Coronary artery (tissue), 2 donors: ENCODE measurements at regions not wholly inside any gene's neighbourhood (a gene's known extent, or its start where the extent isn't known, plus 50 kb on each side); places are given as distances from the start of the nearest gene placed in this dataset.

Source experiments
- DNase-seq: peaks from one replicate; pipeline ENCODE4 v3.0.0-alpha.2; 2017; ENCODE audit warnings: low spot score
- H3K27ac ChIP-seq, 2 donors: fragments of 200-600 bp; sonication (generic); one replicate each; pipeline ENCODE4 v1.5.1; 2016 to 2019
- H3K4me3 ChIP-seq: fragments of 200-600 bp; sonication (generic); 2 replicates; pipeline ENCODE4 v1.5.1; 2016; ENCODE audit warnings: mild to moderate bottlenecking, moderate library complexity
- CTCF ChIP-seq: fragments of 200-600 bp; sonication (generic); IDR thresholded peaks from one replicate; pipeline ENCODE4 v1.5.1; 2019; ENCODE audit warnings: antibody characterized with exemption

- no peak for TF ChIP-seq CTCF
- Histone ChIP-seq H3K27ac (no peak overlapping the region), H3K4me3 (no peak overlapping the region)
- no peak for DNase-seq
Observed at GRCh38 chr12:54736549-54736948, 88.4 kb upstream of the DCD start.

GRCh38 chr12:54734196-54734950 is 86.2 kb upstream of the DCD start:
- no peak overlapping the region for H3K4me3 ChIP-seq
- no peak overlapping the region for H3K27ac ChIP-seq
- DNase-seq: no peak
- no peak for TF ChIP-seq CTCF

GRCh38 chr12:54725233-54725843 is 77.2 kb upstream of the DCD start:
- Histone ChIP-seq H3K27ac (no peak overlapping the region), H3K4me3 (no peak overlapping the region)
- TF ChIP-seq CTCF: no peak
- no peak for DNase-seq

GRCh38 chr12:54723379-54724256 is 75.5 kb upstream of the DCD start:
- TF ChIP-seq CTCF: no peak
- no peak overlapping the region for H3K4me3 ChIP-seq
- no peak overlapping the region for H3K27ac ChIP-seq
- DNase-seq: no peak

GRCh38 chr12:54721312-54721711 is 73.1 kb upstream of the DCD start:
- Histone ChIP-seq H3K27ac (no peak overlapping the region), H3K4me3 (no peak overlapping the region)
- no peak for TF ChIP-seq CTCF
- no peak for DNase-seq

- no peak for DNase-seq
- no peak overlapping the region for H3K27ac ChIP-seq
- no peak overlapping the region for H3K4me3 ChIP-seq
- TF ChIP-seq CTCF: no peak
Observed at GRCh38 chr12:54719691-54720090, 71.5 kb upstream of the DCD start.
